GM12873 (cell line): ENCODE measurements at regions not wholly inside any gene's neighbourhood (a gene's known extent, or its start where the extent isn't known, plus 50 kb on each side); places are given as distances from the start of the nearest gene placed in this dataset.

ENCODE experiments used
- CTCF ChIP-seq: IDR thresholded peaks from 2 replicates; pipeline ENCODE4 v1.5.1; 2012; ENCODE audit warnings: low read depth, mild to moderate bottlenecking, moderate library complexity, low read length, control low read depth; ENCODE audit not compliant: insufficient read depth; ENCODE audit errors: missing control alignments

- TF ChIP-seq CTCF, result no peak
Measured at GRCh38 chr7:113246738-113247137, 128.4 kb upstream of the SMIM30 start.

- TF ChIP-seq CTCF, result no peak
Measured at GRCh38 chr7:113232885-113233284, 114.5 kb upstream of the SMIM30 start.

- TF ChIP-seq CTCF, result no peak
Measured at GRCh38 chr7:113230691-113231090, 112.3 kb upstream of the SMIM30 start.

- no peak for TF ChIP-seq CTCF
Measured at GRCh38 chr7:113217314-113217713, 99.0 kb upstream of the SMIM30 start.

- no peak for TF ChIP-seq CTCF
Measured at GRCh38 chr7:113216038-113216437, 97.7 kb upstream of the SMIM30 start.

GRCh38 chr7:113209449-113210203 is 91.3 kb upstream of the SMIM30 start:
- no peak for TF ChIP-seq CTCF

GRCh38 chr7:113207931-113208330 is 89.6 kb upstream of the SMIM30 start:
- no peak for TF ChIP-seq CTCF
